ENCODE measurements at regions not wholly inside any gene's neighbourhood (a gene's known extent, or its start where the extent isn't known, plus 50 kb on each side); places are given as distances from the start of the nearest gene placed in this dataset.

- no peak for TF ChIP-seq CTCF (IDR thresholded peaks at IDR 0.05)
- TF ChIP-seq POLR2A (IDR thresholded peaks at IDR 0.05), result no peak
Measured at GRCh38 chr6:169160091-169160854, 93.4 kb downstream of the THBS2 start.
